BJ (cell line): ENCODE measurements at regions not wholly inside any gene's neighbourhood (a gene's known extent, or its start where the extent isn't known, plus 50 kb on each side); places are given as distances from the start of the nearest gene placed in this dataset.

ENCODE experiments used
- CTCF ChIA-PET: fragments of 350-600 bp; formaldehyde crosslinking; extraction: SDS; loops from one replicate; lab custom pipeline; 2021; ENCODE audit warnings: antibody characterized with exemption, inconsistent platforms; lab: Yijun Ruan, JAX
- POLR2A ChIA-PET: fragments of 300-600 bp; sonication (Branson Sonifier 250); formaldehyde crosslinking; extraction: SDS; loops from one replicate; lab custom pipeline; 2021; ENCODE audit warnings: antibody characterized with exemption; lab: Charles Lee
- DNase-seq: peaks from one replicate; pipeline ENCODE4 v3.0.0-alpha.2; 2011; ENCODE audit warnings: low read depth
- H3K27me3 ChIP-seq: 2 replicates; pipeline ENCODE4 v1.6.0; 2011; ENCODE audit warnings: low read length; ENCODE audit not compliant: control insufficient read depth, insufficient read depth
- H3K36me3 ChIP-seq: 2 replicates; pipeline ENCODE4 v1.5.1; 2011; ENCODE audit warnings: low read length; ENCODE audit not compliant: control insufficient read depth, insufficient read depth
- H3K4me3 ChIP-seq: 2 replicates; pipeline ENCODE4 v1.5.1; 2011; ENCODE audit warnings: low read depth, mild to moderate bottlenecking, control low read depth, low read length
- TF ChIP-seq, protein P1 (sequence below): IDR thresholded peaks from 2 replicates; pipeline ENCODE4 v1.5.1; 2011; ENCODE audit warnings: low read depth, mild to moderate bottlenecking, control low read depth, inconsistent platforms, low read length, moderate library complexity; ENCODE audit not compliant: insufficient read depth

DNA sequence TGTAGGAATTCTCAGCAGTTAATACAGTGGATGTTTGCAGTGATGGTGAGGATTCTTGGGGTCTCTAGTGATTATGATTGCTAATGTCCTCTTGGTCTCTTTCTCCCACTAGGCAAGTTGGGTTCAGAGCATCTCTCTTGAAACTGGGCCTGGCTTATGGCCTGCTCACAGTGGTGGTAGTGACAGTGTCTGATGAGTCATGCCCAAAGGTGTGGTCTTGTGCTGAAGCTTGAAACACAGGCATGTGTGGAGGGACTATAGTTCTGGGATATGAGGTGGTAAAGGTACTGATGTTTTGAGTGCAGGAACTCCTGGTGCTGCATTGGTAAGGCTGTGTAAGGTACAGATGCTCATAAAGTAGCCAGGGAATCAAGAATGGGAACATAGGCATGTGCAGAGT is 231.1 kb downstream of the FAM170A start:
- Histone ChIP-seq H3K27me3 (no peaks in the 10 kb centered on the region), H3K36me3 (no peaks in the 10 kb centered on the region), H3K4me3 (no peak overlapping the region)
- POLR2A ChIA-PET, result no interaction called here
- TF ChIP-seq, protein P1, sequence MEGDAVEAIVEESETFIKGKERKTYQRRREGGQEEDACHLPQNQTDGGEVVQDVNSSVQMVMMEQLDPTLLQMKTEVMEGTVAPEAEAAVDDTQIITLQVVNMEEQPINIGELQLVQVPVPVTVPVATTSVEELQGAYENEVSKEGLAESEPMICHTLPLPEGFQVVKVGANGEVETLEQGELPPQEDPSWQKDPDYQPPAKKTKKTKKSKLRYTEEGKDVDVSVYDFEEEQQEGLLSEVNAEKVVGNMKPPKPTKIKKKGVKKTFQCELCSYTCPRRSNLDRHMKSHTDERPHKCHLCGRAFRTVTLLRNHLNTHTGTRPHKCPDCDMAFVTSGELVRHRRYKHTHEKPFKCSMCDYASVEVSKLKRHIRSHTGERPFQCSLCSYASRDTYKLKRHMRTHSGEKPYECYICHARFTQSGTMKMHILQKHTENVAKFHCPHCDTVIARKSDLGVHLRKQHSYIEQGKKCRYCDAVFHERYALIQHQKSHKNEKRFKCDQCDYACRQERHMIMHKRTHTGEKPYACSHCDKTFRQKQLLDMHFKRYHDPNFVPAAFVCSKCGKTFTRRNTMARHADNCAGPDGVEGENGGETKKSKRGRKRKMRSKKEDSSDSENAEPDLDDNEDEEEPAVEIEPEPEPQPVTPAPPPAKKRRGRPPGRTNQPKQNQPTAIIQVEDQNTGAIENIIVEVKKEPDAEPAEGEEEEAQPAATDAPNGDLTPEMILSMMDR, result no peak
- CTCF ChIA-PET, result no interaction called here
- no peak for DNase-seq

DNA sequence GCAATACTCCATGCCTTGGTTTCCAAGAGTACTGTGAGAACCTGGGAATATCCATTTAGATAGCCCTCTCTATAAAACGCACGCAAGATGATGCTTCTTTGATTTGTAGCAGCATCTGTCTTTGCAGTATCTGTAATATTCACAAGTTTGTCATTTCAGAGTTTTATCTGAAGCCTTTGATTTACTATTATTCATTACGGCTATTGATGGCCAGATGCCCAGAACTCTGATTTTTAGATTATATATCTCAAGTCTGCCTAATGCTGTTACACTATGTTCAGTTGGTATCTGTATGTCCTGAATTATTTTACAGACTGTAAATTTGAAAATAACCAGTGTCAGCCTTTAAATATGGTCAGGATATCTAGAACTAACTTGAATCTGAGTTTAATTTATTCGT is 233.3 kb downstream of the FAM170A start:
- ChIA-PET POLR2A (no interaction called here), CTCF (no interaction called here)
- TF ChIP-seq, protein P1, result no peak
- Histone ChIP-seq H3K27me3 (no peaks in the 10 kb centered on the region), H3K36me3 (no peaks in the 10 kb centered on the region), H3K4me3 (no peak overlapping the region)
- no peak for DNase-seq

DNA sequence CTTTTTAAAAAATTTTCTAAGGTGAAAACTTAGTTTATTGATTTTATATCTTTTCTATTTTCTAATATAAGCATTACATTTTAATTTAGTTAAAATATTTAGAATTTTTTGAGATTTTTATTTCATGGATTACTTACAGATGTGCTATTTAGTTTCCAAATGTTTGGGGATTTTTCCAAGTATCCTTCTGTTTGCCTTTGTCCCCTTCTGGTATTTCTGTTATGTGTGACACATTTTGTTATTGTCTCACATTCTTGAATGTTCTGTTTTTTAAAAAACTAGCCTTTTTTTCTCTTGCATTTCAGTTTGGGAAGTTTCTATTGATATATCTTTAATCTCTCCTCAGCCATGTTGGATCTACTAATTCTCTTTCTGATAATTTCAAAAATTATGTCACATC is 234.9 kb downstream of the FAM170A start:
- Histone ChIP-seq H3K4me3 (no peak overlapping the region), H3K36me3 (no peaks in the 10 kb centered on the region), H3K27me3 (no peaks in the 10 kb centered on the region)
- POLR2A ChIA-PET, result no interaction called here
- DNase-seq, result peak; percentile 5
- TF ChIP-seq, protein P1, result no peak
- CTCF ChIA-PET, result no interaction called here

DNA sequence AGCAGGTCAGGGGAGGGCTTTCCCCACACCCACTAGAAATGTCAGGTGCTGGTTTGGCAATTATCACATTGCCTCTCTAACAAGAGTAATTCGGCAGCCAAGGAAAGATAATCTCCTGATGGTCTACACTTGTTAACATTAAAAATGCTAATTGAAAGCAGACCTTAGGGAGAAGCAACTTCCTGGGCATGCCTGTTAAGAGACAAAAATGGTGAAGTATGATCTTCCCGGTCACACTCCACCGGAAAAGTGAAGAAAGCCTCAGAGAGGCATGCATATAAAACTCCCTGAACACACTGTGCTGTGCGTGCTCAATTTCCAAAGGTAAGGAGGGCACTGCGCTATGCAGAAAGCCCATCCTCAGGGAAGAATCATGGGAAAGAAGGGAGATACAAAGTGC is 244.3 kb downstream of the FAM170A start:
- ChIA-PET CTCF (no interaction called here), POLR2A (no interaction called here)
- DNase-seq, result no peak
- no peaks in the 10 kb centered on the region for H3K36me3 ChIP-seq
- H3K27me3 ChIP-seq, result no peaks in the 10 kb centered on the region
- no peak overlapping the region for H3K4me3 ChIP-seq
- TF ChIP-seq, protein P1, result no peak

DNA sequence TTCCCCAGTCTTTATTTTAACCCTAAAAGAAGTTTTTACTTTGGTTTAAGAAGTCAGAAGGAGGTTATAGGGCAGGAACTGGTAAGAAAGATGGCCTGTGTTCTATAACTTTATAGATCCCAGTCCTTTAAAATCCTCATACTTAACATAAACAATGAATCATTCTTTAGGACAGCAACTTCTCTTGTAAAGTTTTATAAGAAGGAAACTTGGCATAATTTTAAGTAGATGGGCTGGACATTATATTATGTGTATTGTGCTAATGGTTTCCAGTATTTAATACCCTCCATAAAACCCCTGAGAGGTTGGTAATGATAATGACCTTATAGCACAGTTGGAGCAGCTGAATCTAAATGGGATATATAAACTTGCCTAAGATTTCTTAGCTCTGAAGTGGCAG is 247.2 kb downstream of the FAM170A start:
- ChIA-PET CTCF (no interaction called here), POLR2A (no interaction called here)
- Histone ChIP-seq H3K36me3 (no peaks in the 10 kb centered on the region), H3K4me3 (no peak overlapping the region), H3K27me3 (no peaks in the 10 kb centered on the region)
- TF ChIP-seq, protein P1, result no peak
- no peak for DNase-seq
